ENCODE measurements at regions not wholly inside any gene's neighbourhood (a gene's known extent, or its start where the extent isn't known, plus 50 kb on each side); places are given as distances from the start of the nearest gene placed in this dataset.

DNA sequence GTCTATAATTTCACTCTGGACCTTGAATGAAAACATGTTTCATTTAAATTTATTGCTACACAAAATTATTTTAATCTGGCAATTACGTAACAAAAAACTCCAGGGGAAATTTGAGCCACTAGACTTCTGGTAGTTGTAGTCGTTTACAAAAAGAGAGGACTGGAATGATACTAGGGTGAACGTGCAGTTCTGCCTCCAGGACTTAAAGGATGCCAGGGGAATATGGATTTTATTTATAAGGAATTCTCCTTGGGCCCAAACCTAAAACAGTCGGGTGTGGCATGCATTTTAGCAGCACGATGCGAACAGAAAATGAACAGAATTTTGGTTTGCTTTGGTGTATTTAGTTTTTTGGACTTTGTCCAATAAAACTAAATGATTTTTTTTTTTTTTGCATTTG, 76.9 kb downstream of the PRL start:
- no peaks in the 10 kb centered on the region for H3K9me3 Mint-ChIP-seq
- H3K27ac Mint-ChIP-seq: no peak overlapping the region
- no peak for DNase-seq (ENCODE audit: extremely low spot score, unreplicated experiment)
- no peaks in the 10 kb centered on the region for H3K27me3 Mint-ChIP-seq
- peaks cover 13% of the 10 kb centered on the region for H3K4me1 Mint-ChIP-seq (ENCODE audit: unreplicated experiment)
- TF ChIP-seq, protein P1, sequence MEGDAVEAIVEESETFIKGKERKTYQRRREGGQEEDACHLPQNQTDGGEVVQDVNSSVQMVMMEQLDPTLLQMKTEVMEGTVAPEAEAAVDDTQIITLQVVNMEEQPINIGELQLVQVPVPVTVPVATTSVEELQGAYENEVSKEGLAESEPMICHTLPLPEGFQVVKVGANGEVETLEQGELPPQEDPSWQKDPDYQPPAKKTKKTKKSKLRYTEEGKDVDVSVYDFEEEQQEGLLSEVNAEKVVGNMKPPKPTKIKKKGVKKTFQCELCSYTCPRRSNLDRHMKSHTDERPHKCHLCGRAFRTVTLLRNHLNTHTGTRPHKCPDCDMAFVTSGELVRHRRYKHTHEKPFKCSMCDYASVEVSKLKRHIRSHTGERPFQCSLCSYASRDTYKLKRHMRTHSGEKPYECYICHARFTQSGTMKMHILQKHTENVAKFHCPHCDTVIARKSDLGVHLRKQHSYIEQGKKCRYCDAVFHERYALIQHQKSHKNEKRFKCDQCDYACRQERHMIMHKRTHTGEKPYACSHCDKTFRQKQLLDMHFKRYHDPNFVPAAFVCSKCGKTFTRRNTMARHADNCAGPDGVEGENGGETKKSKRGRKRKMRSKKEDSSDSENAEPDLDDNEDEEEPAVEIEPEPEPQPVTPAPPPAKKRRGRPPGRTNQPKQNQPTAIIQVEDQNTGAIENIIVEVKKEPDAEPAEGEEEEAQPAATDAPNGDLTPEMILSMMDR (conservative IDR thresholded peaks at IDR 0.05): no peak
- no peaks in the 10 kb centered on the region for H3K36me3 Mint-ChIP-seq
- no peak overlapping the region for H3K4me3 Mint-ChIP-seq

DNA sequence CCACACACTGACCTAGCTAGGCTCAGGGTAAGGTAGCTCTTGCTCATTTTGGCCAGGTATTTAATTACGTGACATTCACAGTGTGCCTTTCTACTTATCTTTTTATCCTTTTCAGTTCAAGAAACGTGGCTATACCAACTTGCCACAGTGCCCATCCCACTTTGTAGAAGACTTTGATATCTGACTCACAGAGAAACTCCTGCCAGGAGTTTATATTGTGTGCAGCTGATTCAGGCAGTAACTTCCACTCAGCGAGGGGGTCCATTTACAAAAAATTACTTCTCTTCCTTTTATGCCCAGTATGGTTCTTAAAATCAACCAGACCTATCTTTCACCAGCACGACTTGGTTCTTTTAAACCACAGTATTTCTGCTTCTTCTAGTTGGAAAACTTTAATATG, 75.6 kb downstream of the PRL start:
- Mint-ChIP-seq H3K4me1 (ENCODE audit: unreplicated experiment) (peaks cover 13% of the 10 kb centered on the region), H3K27me3 (no peaks in the 10 kb centered on the region), H3K9me3 (no peaks in the 10 kb centered on the region), H3K36me3 (no peaks in the 10 kb centered on the region), H3K27ac (no peak overlapping the region), H3K4me3 (peak overlapping the region; percentile 34)
- TF ChIP-seq, protein P1 (conservative IDR thresholded peaks at IDR 0.05): no peak
- DNase-seq (ENCODE audit: extremely low spot score, unreplicated experiment): no peak

DNA sequence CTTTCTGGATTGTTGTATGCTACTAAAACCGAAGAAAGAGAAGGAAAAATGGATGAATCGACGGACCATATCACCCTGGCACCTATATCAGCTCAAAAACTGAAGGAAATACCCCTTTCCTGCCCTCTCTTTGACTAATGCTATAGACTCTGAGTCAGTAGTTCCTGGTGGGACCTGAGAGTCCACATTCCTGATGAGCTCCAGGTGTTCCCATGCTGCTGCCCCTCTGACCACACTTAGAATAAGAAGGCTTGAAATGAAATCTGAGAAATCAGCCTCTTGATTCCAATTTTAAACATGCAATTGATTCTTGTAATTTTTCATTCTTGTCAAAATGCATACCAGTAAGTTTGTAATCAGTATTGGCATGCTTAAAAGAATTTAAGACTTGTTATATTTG, 75.2 kb downstream of the PRL start:
- no peak for DNase-seq (ENCODE audit: extremely low spot score, unreplicated experiment)

DNA sequence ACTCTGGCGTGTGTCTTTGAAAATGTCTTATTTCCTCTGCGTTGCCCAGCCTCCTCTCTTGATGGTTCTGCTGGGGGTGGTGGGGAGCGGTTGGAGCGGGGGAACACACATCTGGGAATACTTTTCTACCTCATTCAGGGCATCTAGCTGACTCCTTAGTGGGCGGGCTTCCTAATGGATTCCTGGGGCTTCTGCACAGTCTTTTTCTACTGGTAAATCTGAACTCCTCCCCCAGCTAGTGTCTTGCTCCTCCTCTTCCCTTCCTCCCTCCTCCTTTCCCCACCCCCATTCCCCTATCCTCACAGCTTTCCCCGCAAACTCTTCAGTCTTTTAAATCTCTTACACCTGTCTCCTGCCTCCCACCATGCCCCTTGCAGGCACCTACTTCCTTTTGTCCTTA, 74.4 kb downstream of the PRL start:
- H3K4me1 Mint-ChIP-seq (ENCODE audit: unreplicated experiment): peaks cover 13% of the 10 kb centered on the region
- H3K4me3 Mint-ChIP-seq: peak overlapping the region; percentile 73
- H3K27ac Mint-ChIP-seq: no peak overlapping the region
- no peaks in the 10 kb centered on the region for H3K27me3 Mint-ChIP-seq
- no peaks in the 10 kb centered on the region for H3K9me3 Mint-ChIP-seq
- no peak for DNase-seq (ENCODE audit: extremely low spot score, unreplicated experiment)
- TF ChIP-seq, protein P1 (conservative IDR thresholded peaks at IDR 0.05): no peak
- no peaks in the 10 kb centered on the region for H3K36me3 Mint-ChIP-seq

More for the DNA sequence above, 75.2 kb downstream of the PRL start:
- no peaks in the 10 kb centered on the region for H3K36me3 Mint-ChIP-seq
- H3K27ac Mint-ChIP-seq: no peak overlapping the region
- H3K4me1 Mint-ChIP-seq (ENCODE audit: unreplicated experiment): peaks cover 13% of the 10 kb centered on the region
- H3K4me3 Mint-ChIP-seq: peak overlapping the region; percentile 34
- TF ChIP-seq, protein P1 (conservative IDR thresholded peaks at IDR 0.05): no peak
- H3K27me3 Mint-ChIP-seq: no peaks in the 10 kb centered on the region
- H3K9me3 Mint-ChIP-seq: no peaks in the 10 kb centered on the region

DNA sequence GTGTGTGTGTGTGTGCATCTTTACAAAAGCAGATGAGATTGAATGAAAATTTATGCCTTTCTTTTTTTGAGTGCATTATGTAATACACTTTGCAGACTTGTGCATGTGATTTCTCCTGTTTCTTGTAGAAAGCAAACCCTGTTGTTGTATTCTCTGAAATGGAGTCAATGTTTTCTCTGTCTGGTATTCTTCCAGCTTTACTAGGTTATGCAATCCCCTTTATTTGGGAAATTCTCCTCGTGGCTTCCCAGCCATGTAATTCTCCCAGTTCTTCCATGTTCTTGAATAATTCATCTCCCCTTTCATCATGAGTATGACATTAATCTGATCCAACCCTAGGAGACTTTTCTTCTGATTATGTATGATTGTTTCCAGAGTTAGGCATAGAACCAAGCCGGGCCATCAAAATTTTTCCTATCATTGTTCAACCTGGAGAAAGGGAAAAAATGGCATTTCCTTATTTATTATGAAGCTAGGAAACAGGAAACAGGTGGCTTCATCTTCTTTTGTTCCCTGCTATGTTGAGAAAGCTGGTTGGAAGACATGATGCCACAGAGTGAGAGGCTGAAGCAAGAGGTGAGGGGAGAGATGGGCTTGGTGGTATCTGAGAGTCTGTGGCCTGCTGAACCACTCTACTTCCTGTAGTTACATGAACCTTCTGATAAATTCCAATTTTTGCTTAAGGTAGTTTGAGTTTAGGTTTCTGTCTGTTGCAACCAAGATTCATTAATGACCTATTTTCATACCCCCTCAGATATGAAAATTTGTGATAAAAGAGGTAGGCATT, 68.8 kb downstream of the PRL start:
- Mint-ChIP-seq H3K27me3 (no peaks in the 10 kb centered on the region), H3K36me3 (no peaks in the 10 kb centered on the region), H3K9me3 (peaks cover 5% of the 10 kb centered on the region), H3K4me3 (no peak overlapping the region), H3K27ac (no peak overlapping the region), H3K4me1 (ENCODE audit: unreplicated experiment) (peaks cover 5% of the 10 kb centered on the region)
- TF ChIP-seq, protein P1 (conservative IDR thresholded peaks at IDR 0.05): no peak
- no peak for DNase-seq (ENCODE audit: extremely low spot score, unreplicated experiment)

All from type B pancreatic cell (in vitro differentiated cells).